ENCODE measurements at regions not wholly inside any gene's neighbourhood (a gene's known extent, or its start where the extent isn't known, plus 50 kb on each side); places are given as distances from the start of the nearest gene placed in this dataset.

DNA sequence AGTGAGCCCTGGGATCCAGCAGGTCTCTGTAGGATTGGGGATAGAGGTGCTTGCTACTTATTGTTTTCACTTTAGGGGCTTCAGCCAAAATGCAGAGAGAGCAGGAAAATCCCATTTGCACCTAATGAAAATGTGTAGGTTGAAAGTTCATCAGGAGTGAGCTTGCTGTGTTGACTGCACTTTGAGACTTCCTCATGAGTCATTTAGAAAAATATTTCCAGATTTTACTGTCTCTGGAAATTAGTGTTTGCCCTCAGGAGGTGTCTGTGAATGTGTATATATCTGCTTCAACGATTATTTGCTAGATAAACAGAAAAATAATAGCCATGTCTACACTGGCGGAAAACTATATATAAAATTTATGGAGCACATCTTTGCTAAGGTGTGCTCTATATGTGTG lies 159.3 kb downstream of the CAND1 start:
- FAIRE-seq: no peak

DNA sequence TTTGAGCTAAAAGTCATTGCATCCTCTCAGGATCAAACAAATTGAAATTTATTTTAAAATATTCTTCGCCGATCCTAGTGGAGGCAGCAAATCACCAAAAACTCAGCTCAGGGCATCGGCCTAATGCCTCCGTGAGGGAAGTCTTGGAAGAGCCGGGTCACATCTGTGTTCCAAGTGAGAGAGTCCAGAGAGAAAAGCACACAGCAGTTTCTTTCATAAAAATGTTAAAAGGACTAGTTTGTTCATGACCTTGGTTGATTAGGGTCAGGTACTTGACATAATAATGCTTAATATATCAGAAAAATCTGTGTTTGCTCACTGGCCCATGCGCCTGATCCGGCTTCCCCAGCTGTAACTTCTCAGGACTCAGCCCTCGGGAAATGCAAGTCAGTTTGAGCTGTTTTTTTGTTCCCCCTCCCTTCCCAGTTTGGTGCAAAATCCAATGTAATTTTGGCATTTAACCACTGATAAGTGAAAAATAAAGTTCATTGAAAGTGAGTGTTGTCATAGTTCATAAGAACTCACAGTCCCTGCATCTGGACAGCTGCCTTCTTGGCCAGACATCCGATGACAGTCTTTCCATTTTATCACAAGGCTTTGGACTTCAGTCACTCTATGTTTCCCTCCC lies 161.7 kb downstream of the CAND1 start:
- peak; percentile 97 for FAIRE-seq

DNA sequence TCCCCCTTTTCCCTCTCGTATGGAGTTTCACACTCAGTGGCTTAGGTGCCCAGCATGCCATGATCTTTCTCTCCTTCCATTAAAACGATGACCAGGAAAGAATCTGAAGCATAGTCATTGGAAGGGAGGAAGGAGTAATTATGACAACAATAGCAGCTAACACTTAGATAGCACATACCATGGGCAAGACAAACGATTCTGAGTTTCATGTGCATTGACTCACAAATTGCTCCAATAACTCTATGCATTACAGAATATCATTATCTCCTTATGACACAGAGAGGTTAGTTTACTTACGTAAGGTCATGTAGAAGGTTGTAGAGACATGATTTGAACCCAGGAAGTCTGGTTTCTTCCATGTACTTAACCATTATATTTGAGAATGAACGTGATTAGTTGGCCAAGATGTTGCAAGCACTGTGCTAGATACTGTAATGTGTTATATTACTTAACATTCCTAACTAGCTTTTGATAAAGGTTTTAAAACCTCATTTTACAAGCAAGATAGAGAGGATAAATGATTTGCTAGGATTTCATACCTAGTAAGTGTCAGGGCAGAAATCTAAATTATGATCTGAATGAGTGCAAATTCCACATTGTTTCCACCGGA lies 162.4 kb downstream of the CAND1 start:
- FAIRE-seq: no peak

DNA sequence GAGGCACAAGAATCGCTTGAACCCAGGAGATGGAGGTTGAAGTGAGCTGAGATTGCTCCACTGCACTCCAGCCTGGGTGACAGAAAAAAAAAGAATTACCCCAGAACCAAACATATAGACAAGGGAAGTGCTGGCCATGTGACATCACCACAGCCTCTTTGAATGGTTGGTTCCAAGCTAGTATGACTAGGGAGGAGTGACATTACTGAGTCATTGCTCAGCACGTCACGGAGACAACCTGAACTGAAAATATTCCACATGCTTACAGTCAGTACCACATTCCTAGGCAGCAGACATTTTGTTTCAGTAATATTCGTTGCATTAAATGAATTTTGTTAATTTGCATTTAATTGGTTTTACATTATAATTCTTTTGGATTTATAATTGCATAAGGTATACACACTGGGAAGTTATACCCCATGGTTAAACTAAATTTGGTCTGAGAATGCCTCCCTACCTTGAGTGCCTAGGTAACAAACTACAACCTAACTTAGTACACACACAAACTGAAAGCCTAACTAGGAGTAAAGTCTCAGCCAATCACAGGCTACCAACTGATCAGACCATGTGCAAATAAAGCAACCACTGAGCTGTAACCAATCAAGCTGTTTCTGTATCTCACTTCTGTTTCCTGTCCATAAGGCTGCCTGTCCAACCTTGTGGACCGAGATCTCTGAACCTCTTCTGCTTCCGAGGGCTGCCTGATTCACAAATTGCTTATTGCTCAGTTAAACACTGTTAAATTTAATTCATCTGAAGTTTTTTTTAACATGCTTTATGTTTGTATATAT lies 164.4 kb downstream of the CAND1 start:
- no peak for FAIRE-seq

DNA sequence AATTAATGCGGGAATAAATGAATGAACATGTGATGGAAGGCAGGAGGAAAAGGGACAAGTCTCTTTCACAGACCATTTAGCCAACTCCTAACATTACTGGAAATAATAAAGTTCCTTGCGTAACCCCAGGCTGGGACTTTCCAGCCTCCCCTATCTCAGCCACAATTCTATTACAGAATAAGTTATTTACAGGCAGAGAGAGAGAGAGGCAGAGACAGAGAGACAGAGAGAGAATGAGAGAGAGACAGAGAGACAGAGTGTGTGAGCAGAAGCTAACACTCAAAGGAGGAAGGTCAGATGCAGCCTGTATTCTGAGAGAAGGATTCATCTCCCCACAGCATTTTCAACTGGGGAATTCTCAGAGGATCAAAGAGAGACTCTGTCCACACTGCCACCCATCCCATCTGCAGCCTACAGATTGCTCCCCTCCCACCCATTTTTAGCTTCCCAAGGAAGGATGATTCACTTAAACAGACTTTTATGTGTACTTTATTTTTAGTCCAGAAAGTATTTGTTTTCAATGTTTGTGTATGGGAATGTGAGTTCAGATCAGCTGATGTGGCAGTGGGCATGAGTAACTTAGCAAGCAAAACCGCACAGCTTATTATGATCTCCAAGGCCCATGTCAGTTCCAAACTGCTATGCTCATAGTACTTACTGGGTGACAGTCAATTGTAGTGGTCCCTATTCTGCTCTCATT lies 165.7 kb downstream of the CAND1 start:
- FAIRE-seq: peak; percentile 77

DNA sequence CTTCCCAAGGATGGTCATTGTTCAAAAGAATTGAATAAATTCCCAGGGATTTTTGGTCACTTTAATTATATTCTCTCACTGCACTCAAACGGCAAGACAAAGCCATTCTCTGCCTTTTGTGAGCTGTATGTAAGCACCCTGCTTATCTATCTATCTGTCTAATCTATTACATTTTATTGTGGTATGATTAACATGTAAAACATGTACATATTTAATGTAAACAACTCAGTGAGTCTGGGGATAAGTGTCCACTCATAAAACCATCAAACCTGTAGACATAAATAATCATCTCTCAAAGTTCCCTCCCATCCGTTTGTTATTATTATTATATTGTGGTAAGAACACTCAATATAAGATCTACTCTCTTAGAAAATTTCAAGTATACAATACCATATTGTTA lies 167.1 kb downstream of the CAND1 start:
- FAIRE-seq: no peak

DNA sequence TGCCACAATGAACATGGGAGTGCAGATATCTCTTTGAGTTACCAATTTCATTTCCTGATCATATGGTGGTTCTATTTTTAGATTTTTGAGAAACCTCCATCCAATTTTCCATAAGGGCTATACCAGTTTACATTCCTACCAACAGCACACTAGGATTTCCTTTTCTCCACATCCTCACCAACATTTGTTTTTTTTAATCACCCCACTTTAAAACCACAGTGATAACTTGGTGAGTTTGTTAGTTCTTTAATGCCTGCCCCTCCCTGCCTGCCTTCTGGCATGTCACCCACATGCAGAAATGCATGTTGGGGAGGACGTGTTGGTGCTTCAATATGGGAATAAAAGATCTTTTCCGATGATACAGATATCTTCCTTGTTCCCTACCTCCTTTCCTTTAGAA lies 167.9 kb downstream of the CAND1 start:
- FAIRE-seq: no peak

DNA sequence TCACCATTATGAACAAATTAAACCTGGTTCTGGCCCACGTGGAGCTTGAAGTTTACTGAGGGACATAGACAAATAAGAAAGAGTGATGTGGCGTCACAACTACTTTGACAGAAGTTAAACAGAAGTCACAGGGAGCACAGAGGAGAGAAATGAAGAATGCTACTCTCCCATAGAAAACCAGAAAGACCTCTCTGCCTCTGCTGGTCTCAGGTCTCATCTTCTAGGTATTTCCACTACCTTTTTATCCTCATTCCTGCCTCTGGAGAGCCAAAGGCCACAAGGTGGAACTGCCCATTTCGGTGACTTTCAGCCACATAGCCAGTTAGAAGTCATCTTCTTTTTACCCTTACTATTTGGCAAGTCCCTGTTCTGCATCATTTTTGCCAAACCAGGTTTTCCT lies 170.5 kb downstream of the CAND1 start:
- no peak for FAIRE-seq

DNA sequence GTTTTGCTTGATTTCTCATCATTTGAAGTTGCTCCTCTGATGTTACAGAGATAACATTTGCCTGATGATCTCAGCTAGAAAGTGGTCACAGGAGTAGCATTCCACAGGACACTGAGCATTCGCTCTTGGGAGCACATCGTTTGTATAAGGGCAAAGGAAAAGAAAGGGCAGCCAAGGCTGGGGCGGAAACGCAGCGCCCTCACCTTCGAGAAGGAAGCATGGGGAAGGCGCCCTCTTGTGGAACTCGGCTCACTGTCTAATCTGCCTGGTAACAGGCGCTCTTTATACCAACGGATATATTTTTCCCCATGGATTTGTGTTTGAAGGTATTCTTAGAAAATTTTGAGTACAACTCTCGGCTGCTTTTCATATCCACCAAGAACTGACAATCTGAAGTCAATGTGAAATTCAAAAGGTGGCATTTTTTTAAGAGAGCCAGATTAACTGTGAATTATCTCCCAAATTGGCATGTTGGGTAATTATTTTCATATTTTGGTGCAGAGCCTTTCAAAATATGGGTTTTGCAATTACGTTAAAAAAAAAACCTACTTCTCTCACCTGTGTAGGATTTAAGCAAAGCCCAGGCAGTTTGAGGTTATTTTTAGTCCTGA lies 172.7 kb downstream of the CAND1 start:
- peak; percentile 31 for FAIRE-seq

DNA sequence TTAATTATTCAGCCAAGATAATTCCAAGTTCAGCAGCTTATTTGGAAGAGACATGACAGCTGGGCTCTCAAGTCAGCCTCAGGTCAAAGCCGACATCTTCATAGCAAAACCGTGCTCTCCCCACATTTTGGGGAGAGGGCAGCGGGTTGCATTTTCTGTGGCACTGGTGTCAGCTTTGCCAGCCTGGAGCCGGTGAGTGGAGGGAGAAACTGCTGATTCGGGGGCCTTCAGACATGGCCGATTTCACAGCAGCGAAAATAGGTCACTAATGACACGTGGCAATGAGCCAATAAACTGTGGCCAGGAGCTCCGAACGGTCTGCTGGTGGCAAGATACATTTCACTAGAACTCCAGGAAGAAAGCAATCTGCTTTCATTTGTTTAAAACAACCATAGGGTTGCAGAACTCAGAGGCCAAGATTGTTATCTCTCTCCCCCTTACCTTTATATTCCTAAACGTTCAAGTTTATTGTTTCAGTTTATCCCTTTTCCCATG lies 173.2 kb downstream of the CAND1 start:
- no peak for FAIRE-seq

DNA sequence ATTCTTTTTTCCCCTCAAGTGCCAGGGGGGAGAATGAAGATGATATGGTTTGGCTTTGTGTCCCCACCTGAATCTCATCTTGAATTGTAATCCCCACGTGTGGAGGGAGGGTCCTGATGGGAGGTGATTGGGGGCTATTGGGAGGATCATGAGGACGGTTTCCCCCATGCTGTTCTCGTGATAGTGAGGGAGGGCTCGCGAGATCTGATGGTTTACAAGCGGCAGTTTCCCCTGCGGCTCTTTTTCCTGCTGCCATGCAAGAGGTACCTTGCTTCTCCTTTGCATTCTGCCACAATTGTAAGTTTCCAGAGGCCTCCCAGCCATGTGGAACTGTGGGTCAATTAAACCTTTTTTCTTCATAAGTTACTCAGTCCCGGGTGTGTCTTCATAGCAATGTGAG lies 173.7 kb downstream of the CAND1 start:
- FAIRE-seq: no peak

DNA sequence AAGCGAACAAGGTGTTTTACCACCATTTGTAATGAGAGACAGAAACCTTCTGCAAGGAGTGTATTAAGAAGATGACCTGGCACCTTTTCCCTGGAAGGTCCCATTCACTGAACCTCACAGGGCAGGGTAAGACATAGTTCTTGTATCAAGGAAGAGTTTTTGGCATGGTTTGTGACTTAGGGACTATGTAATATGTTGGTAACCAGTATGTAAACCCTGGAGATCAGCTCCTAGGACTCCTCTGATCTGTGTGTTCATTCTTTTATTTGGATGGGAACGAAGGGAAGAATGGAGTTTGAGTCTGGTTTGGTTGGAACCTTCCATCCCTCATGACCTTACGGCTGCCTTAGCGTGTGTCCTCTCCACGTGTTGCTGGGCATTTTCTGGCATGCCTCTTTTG lies 175.4 kb downstream of the CAND1 start:
- FAIRE-seq: no peak

DNA sequence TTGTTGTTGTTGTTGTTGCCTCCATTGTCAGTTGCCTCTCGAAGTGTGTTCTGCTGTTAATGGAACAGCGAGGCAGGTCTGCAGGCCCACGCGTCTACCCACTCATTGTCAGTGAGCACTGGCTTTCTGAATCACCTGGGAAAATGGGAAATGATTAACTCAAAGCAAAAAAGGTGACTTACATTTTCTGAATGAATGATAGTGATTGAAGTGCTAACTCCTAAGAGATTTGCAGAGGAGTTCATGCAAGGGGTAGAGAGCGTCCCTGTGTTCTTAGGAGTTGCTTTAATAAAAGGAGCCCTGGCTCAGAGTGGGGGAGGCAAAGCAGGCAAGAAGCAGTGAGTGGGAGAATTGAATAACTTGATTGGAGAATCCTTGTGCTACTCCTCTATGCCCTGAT lies 177.6 kb downstream of the CAND1 start:
- FAIRE-seq: no peak

DNA sequence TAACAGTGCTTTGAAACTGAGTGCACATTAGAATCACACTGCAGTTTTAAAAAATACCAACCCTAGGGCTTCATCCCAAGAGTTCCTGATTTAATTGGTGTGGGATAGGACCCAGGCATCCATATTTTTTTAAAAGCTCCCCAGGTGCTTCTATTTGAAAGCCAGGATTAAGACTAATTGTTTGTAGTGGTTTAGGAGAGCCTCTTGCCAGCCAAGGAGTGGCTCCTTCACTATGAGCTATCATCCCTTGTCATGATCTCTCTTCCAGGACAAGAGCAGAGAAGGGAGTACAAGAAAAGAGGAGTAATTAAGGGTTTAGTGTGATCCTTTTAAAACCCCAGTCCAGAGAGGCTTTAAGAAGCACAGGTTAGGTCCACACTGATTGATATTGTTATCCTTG lies 178.0 kb downstream of the CAND1 start:
- no peak for FAIRE-seq

DNA sequence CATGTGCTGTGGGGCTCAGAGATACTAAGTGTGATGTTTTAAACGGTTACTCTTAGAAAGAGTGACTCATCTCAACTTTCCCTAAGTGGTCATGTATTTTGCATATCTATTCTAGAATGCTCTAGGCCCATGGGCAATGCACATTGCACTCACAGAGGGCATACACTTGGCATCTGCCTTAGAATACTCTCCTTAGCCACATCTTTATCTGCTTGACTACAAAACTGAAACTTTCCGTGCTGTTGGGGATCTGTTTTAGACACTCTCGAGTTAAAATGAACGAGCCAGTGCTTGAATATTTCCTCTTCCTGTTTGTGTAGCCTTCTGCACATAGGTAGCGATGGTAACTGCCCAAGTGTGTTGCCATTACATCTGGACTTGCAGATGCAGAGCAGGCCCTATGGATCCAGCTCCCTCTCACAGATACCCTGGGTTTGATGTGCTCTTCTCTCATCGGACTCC lies 180.5 kb downstream of the CAND1 start:
- no peak for FAIRE-seq

DNA sequence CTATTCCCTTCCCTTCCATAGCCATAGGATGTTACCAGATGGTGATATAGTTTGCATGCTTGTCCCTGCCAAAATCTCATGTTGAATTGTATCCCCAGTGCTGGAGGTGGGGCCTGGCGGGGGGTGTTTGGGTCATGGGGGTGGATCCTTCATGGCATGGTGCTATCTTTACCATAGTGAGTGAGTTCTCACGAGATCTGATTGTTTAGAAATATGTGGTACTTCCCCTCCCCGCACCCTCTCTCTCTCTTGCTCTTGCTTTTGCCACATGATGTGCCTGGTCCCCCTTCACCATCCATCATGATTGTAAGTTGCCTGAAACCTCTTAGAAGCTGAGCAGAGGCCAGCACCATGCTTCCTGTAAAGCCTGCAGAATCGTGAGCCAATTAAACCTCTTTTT lies 181.3 kb downstream of the CAND1 start:
- no peak for FAIRE-seq

DNA sequence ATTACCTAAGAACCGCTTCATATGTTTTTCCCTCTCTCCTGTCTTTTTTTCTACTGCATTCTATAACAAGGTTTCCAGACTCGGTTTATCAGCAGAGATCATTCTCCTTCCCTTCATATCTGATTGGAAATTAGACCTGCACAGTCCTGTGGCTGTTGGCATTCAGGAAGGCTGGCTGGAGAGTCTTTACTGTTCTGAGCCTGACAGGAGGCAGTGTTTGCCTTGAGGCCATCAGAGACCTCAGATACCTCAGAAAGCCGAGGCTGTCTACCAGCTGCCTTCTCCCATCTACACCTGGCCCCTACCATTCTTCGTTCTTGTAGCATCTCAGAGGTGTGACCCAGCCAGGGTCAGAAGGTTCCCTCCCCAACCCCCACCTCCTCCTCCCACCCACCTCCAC lies 182.0 kb downstream of the CAND1 start:
- FAIRE-seq: no peak

DNA sequence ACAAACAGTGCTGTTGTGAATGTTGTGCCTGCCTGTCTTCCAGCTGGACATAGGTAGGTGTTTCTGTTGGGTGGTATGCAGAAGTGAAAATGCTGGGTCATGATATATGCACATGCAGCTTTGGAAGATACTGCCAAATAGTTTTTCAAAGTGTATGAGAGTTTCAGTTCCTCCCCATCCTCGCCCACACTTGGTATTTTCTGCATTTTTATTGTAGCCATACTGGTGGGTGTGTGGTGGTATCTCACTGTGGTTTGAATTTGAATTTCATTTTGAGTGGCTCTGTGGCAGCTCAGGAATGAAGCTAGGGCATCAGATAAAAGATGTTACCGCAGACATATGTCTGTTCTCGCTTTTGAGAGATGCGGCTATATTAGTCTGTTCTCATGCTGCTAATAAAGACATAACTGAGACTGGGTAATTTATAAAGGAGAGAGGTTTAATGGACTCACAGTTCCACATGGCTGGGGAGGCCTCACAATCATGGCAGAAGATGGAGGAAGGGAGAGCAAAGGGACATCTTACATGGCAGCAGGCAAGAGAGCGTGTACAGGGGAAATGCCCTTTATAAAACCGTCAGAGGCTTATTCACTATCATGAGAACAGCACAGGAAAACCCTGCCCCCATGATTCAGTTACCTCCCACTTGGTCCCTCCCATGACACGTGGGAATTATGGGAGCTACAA lies 183.1 kb downstream of the CAND1 start:
- no peak for FAIRE-seq

DNA sequence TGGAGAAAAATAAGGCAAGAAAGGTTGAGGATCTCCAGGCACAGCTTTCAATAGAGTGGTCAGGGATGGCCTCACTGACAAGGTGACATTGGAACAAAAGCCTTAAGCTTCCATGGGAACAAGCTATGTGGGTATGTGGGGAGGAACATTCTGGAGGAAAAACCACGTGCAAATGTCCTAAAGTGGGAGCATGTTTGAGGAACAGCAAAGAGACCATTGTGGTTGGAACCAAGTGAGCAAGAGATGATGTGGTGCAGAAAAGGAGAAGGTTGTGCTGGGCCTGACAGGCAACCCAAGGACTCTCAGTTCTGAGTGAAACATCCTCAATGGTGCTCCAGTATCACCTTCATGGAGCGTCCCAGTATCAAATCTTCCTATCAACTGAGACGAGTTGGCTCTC lies 184.0 kb downstream of the CAND1 start:
- no peak for FAIRE-seq

DNA sequence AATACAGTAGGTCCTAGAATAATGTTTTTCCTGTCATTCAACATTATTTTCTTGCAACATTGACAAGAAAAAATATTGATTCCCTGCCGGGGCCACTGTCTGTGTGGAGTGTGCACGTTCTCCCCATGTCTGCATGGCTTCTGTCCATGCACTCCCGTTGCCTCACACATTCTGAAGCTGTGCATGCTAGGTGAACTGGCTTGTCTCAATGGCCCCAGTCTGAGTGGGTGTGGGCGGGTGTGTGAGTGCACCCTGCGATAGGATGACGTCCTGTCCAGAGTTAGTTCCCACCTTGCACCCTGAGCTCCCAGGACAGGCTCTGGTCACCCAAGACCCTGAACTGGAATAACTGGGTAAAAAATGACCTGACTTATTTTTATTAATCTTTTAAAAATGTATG lies 186.1 kb downstream of the CAND1 start:
- no peak for FAIRE-seq

DNA sequence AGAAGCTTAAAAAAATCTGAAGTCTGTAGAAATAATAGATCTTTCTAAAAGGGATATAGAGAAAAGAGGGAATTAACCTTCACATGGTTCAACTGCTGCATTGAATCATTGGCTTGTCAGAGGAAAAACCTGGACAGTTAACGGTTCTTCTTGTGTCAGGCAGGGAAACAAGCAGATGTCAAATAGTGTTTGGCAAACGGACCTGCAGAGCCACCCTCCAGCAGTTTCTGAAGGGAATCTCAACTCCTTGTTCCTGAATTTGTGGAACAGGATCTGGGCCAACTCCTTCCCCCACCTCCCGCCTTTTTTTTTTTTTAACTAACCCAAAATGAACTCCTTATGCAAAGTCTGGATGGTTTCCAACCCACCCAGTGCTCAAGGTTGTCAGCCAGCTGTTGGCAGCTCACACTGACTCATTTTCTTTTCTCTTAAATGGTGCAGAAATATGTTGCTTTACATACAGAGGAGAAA lies 187.3 kb downstream of the CAND1 start:
- FAIRE-seq: no peak

DNA sequence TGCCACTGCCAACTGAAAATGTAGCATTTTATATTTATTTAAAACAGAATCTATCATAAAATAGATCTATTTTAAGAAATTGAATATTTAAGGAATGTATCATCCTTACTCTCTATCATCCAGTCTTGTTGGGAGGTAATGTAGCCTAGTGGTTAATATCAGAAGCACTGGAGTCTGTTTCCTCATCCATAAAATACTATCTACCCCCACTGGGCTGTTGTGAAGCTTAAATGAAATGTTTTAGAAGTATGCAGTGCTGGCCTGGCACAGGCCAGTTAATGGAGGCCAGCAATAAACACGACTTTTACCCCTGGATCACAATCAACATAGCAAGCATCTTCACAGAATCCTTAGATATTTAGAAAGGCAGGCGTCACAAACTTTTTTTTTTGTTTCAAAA lies 188.0 kb downstream of the CAND1 start:
- no peak for FAIRE-seq

All from endometrium (tissue), 2 donors.